ENCODE measurements at regions not wholly inside any gene's neighbourhood (a gene's known extent, or its start where the extent isn't known, plus 50 kb on each side); places are given as distances from the start of the nearest gene placed in this dataset.
"Not testable (repeated sequence)": the region's sequence is repeated elsewhere in the genome, so short reads cannot be mapped to it uniquely, and the experiment has no call there.

- Histone ChIP-seq H3K27ac (no peak overlapping the region), H3K27me3 (no peaks in the 10 kb centered on the region), H3K4me3 (no peak overlapping the region), H3K36me3 (ENCODE audit: low read depth, missing control alignments) (no peaks in the 10 kb centered on the region), H3K4me1 (no peaks in the 10 kb centered on the region), H3K9me3 (no peaks in the 10 kb centered on the region)
- intact Hi-C loops (cut with DNase I; ENCODE audit: low total_unique reads) = no loop called here
- WGBS, 2 donors = 87 to 88% methylated on average over 4 of the region's 4 CpGs
- TF ChIP-seq CTCF (IDR thresholded peaks at IDR 0.05) (no peak), POLR2A (IDR thresholded peaks at IDR 0.05) (no peak)
- no peak for DNase-seq
These were observed 1343.9 kb upstream of the ACO1 start for GRCh38 chr9:31040564-31040963.

GRCh38 chr9:31045810-31046209, 1338.6 kb upstream of the ACO1 start:
- Histone ChIP-seq H3K9me3 (no peaks in the 10 kb centered on the region), H3K36me3 (ENCODE audit: low read depth, missing control alignments) (no peaks in the 10 kb centered on the region), H3K4me1 (no peaks in the 10 kb centered on the region), H3K4me3 (no peak overlapping the region), H3K27ac (no peak overlapping the region), H3K27me3 (no peaks in the 10 kb centered on the region)
- TF ChIP-seq POLR2A (IDR thresholded peaks at IDR 0.05) = no peak
- no peak for TF ChIP-seq CTCF (IDR thresholded peaks at IDR 0.05)
- 96 to 100% methylated on average over 1 of the region's 1 CpG for WGBS, 2 donors
- intact Hi-C loops (cut with DNase I; ENCODE audit: low total_unique reads) = no loop called here
- no peak for DNase-seq

- H3K36me3 ChIP-seq (ENCODE audit: low read depth, missing control alignments); H3K9me3 ChIP-seq; intact Hi-C loops (cut with DNase I; ENCODE audit: low total_unique reads); DNase-seq; H3K4me1 ChIP-seq; H3K4me3 ChIP-seq; H3K27ac ChIP-seq; H3K27me3 ChIP-seq: not testable (repeated sequence)
- 88 to 92% methylated on average over 3 to 15 of the region's 15 CpGs for WGBS, 2 donors
These were observed 1322.9 kb upstream of the ACO1 start for GRCh38 chr9:31061592-31061991.

- Histone ChIP-seq H3K36me3 (ENCODE audit: low read depth, missing control alignments) (no peaks in the 10 kb centered on the region), H3K9me3 (no peaks in the 10 kb centered on the region), H3K27ac (no peak overlapping the region), H3K27me3 (no peaks in the 10 kb centered on the region), H3K4me3 (no peak overlapping the region), H3K4me1 (no peaks in the 10 kb centered on the region)
- no peak for DNase-seq
- no peak for TF ChIP-seq CTCF (IDR thresholded peaks at IDR 0.05)
- TF ChIP-seq POLR2A (IDR thresholded peaks at IDR 0.05) = no peak
- intact Hi-C loops (cut with DNase I; ENCODE audit: low total_unique reads) = no loop called here
- 80% methylated on average over 3 of the region's 3 CpGs for WGBS, 2 donors
These were observed 1318.8 kb upstream of the ACO1 start for GRCh38 chr9:31065691-31066090.

- H3K27me3 ChIP-seq = no peaks in the 10 kb centered on the region
- intact Hi-C loops (cut with DNase I; ENCODE audit: low total_unique reads) = no loop called here
These were observed 1317.0 kb upstream of the ACO1 start for GRCh38 chr9:31067418-31067817.

More at GRCh38 chr9:31067418-31067817, 1317.0 kb upstream of the ACO1 start:
- 63 to 81% methylated on average over 2 of the region's 2 CpGs for WGBS, 2 donors
- Histone ChIP-seq H3K4me3 (no peak overlapping the region), H3K27ac (no peak overlapping the region), H3K36me3 (ENCODE audit: low read depth, missing control alignments) (no peaks in the 10 kb centered on the region), H3K9me3 (no peaks in the 10 kb centered on the region), H3K4me1 (no peaks in the 10 kb centered on the region)
- TF ChIP-seq POLR2A (IDR thresholded peaks at IDR 0.05) = no peak
- no peak for TF ChIP-seq CTCF (IDR thresholded peaks at IDR 0.05)
- DNase-seq = no peak

Measured in testis (tissue), 2 donors.